Stimulated activated effector memory CD8-positive, alpha-beta T cell treated with anti-CD3 and anti-CD28 coated beads, Interleukin-12 subunit alpha, Interleukin-12 subunit beta, amount 100 ng/mL, for 72 hours (primary cell): ENCODE measurements at regions not wholly inside any gene's neighbourhood (a gene's known extent, or its start where the extent isn't known, plus 50 kb on each side); places are given as distances from the start of the nearest gene placed in this dataset.
"Not testable (repeated sequence)": the region's sequence is repeated elsewhere in the genome, so short reads cannot be mapped to it uniquely, and the experiment has no call there.

Experiments
- ATAC-seq: fragments of 150-1000 bp; cut with Tn5 transposase; 2 replicates; pipeline ENCODE4 v1.10.0; 2021
- DNase-seq, 2 donors: peaks; one replicate each; pipeline ENCODE4 v3.0.0; 2021 to 2022; ENCODE audit warnings: low spot score in 2 of 2
- H3K27ac Mint-ChIP-seq: one replicate; pipeline ENCODE4 v1.8.0; 2022; ENCODE audit warnings: mild to moderate bottlenecking, mixed read lengths
- H3K36me3 Mint-ChIP-seq: one replicate; pipeline ENCODE4 v1.8.0; 2022; ENCODE audit warnings: mild to moderate bottlenecking, mixed read lengths
- H3K4me1 Mint-ChIP-seq: one replicate; pipeline ENCODE4 v1.8.0; 2022; ENCODE audit warnings: mixed read lengths
- H3K4me3 Mint-ChIP-seq: one replicate; pipeline ENCODE4 v1.8.0; 2022; ENCODE audit warnings: mild to moderate bottlenecking, mixed read lengths
- H3K9me3 Mint-ChIP-seq: one replicate; pipeline ENCODE4 v1.8.0; 2022; ENCODE audit warnings: mixed read lengths

- not testable (repeated sequence) for ATAC-seq, H3K36me3 Mint-ChIP-seq, H3K27ac Mint-ChIP-seq, H3K4me3 Mint-ChIP-seq, DNase-seq, H3K9me3 Mint-ChIP-seq
- H3K4me1 Mint-ChIP-seq, result peaks cover 15% of the 10 kb centered on the region
Observed at GRCh38 chr10:45541032-45541431, 131.5 kb downstream of the ZFAND4 start.

GRCh38 chr10:45540589-45540988 is 132.0 kb downstream of the ZFAND4 start:
- H3K4me1 Mint-ChIP-seq, result peaks cover 15% of the 10 kb centered on the region
- not testable (repeated sequence) for H3K9me3 Mint-ChIP-seq

GRCh38 chr10:45539569-45539968 is 133.0 kb downstream of the ZFAND4 start:
- H3K36me3 Mint-ChIP-seq, H3K9me3 Mint-ChIP-seq, DNase-seq, H3K4me3 Mint-ChIP-seq, H3K27ac Mint-ChIP-seq, ATAC-seq: not testable (repeated sequence)
- peaks cover 15% of the 10 kb centered on the region for H3K4me1 Mint-ChIP-seq

More at GRCh38 chr10:45540589-45540988, 132.0 kb downstream of the ZFAND4 start:
- not testable (repeated sequence) for H3K4me3 Mint-ChIP-seq, ATAC-seq, DNase-seq, H3K36me3 Mint-ChIP-seq, H3K27ac Mint-ChIP-seq

GRCh38 chr10:45534572-45534971 is 138.0 kb downstream of the ZFAND4 start:
- peaks cover 4% of the 10 kb centered on the region for H3K9me3 Mint-ChIP-seq
- DNase-seq, result no peak
- peaks cover 21% of the 10 kb centered on the region for H3K4me1 Mint-ChIP-seq
- no peak for ATAC-seq
- H3K4me3 Mint-ChIP-seq, result no peak overlapping the region
- no peak overlapping the region for H3K27ac Mint-ChIP-seq
- peaks cover 24% of the 10 kb centered on the region for H3K36me3 Mint-ChIP-seq

DNA sequence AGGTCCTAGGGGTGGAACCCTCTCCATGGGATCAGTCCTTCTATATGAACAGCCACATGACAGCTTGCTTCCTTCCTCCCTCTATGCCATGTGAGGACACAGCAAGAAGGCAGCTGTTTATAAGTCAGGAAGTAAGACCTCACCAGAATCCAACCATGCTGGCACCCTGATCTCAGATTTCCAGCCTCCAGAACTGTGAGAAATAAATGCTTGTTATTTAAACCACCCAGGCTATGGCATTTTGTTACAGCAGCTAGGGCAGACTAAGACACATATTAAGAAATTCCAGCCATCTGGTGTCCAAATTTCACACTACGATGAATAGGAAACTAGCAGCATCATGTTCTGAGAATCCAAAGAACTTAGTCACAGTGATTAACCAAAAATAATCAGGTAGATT is 140.1 kb downstream of the ZFAND4 start:
- H3K4me1 Mint-ChIP-seq, result peaks cover 12% of the 10 kb centered on the region
- H3K9me3 Mint-ChIP-seq, result peaks cover under 1% of the 10 kb centered on the region
- DNase-seq (no peak), ATAC-seq (no peak)
- peaks cover 25% of the 10 kb centered on the region for H3K36me3 Mint-ChIP-seq
- peak overlapping the region; percentile 7 for H3K27ac Mint-ChIP-seq
- H3K4me3 Mint-ChIP-seq, result no peak overlapping the region

DNA sequence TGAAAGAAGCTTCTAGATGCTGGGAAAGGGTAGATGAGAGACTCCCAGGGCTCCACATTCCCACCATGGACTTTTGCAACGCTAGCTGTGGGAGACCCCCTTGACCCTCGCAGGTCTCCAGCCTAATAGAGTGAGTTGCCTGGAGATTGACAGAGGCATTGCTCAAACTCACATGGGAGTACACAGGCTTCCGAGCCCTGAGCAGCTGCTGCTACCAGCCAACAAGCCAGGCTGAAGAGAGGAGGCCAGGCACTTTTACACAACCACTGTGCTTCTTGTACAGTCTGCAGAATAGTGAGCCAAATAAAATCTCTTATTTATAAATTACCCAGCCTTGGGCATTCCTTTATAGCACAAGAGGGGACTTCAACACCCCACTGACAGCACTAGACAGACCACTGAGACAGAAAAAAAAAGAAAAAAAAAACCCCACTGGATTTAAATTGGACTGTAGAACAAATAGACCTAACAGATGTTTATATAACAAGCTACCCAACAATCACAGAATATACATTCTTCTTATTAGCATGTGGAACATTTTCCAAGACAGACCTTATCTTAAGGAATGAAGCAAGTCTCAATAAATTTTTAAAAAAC is 146.2 kb downstream of the ZFAND4 start:
- DNase-seq, result no peak
- H3K27ac Mint-ChIP-seq, result no peak overlapping the region
- H3K36me3 Mint-ChIP-seq, result peaks cover 12% of the 10 kb centered on the region
- no peak for ATAC-seq
- H3K9me3 Mint-ChIP-seq, result no peaks in the 10 kb centered on the region
- H3K4me3 Mint-ChIP-seq, result no peak overlapping the region
- peaks cover 29% of the 10 kb centered on the region for H3K4me1 Mint-ChIP-seq

DNA sequence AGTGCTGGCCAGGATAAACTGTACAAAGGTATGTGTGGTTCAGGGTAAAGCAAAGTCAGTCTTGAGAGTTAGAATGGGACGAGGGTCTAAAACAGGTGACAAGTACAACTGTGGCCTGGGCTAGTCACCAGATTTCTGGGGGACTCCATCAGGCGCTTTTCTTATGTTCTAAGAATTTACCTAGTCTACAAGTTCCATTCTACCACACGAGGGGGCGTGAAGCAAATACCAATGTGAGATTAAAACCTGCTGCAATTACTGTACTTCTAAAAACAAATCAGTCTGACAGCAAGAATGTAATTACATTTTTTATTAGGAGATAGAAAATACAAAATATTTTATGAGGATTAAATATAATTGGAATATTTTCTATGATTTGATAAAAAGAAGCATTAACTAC is 146.5 kb downstream of the ALOX5 start:
- Mint-ChIP-seq H3K27ac (no peak overlapping the region), H3K9me3 (no peaks in the 10 kb centered on the region), H3K4me1 (peaks cover 11% of the 10 kb centered on the region), H3K36me3 (no peaks in the 10 kb centered on the region), H3K4me3 (no peak overlapping the region)
- no peak for ATAC-seq
- DNase-seq, result no peak

GRCh38 chr10:45518741-45519140 is 144.7 kb downstream of the ALOX5 start:
- Mint-ChIP-seq H3K36me3 (no peaks in the 10 kb centered on the region), H3K27ac (no peak overlapping the region), H3K4me1 (peaks cover 15% of the 10 kb centered on the region), H3K9me3 (no peaks in the 10 kb centered on the region), H3K4me3 (no peak overlapping the region)
- DNase-seq (no peak), ATAC-seq (no peak)

- no peak overlapping the region for H3K27ac Mint-ChIP-seq
- no peak for ATAC-seq
- no peaks in the 10 kb centered on the region for H3K9me3 Mint-ChIP-seq
- no peak overlapping the region for H3K4me3 Mint-ChIP-seq
- peaks cover 15% of the 10 kb centered on the region for H3K4me1 Mint-ChIP-seq
- no peak for DNase-seq
- H3K36me3 Mint-ChIP-seq, result no peaks in the 10 kb centered on the region
Observed at GRCh38 chr10:45515630-45516029, 141.6 kb downstream of the ALOX5 start.

GRCh38 chr10:45514291-45515270 is 140.6 kb downstream of the ALOX5 start:
- Mint-ChIP-seq H3K36me3 (no peaks in the 10 kb centered on the region), H3K27ac (peak overlapping the region; percentile 32), H3K9me3 (no peaks in the 10 kb centered on the region), H3K4me1 (peaks cover 15% of the 10 kb centered on the region), H3K4me3 (no peak overlapping the region)
- ATAC-seq, result no peak
- DNase-seq, result no peak

- Mint-ChIP-seq H3K4me3 (no peak overlapping the region), H3K36me3 (no peaks in the 10 kb centered on the region), H3K9me3 (no peaks in the 10 kb centered on the region), H3K4me1 (peaks cover 13% of the 10 kb centered on the region), H3K27ac (no peak overlapping the region)
- ATAC-seq (no peak), DNase-seq (no peak)
Observed at GRCh38 chr10:45513551-45513950, 139.5 kb downstream of the ALOX5 start.

DNA sequence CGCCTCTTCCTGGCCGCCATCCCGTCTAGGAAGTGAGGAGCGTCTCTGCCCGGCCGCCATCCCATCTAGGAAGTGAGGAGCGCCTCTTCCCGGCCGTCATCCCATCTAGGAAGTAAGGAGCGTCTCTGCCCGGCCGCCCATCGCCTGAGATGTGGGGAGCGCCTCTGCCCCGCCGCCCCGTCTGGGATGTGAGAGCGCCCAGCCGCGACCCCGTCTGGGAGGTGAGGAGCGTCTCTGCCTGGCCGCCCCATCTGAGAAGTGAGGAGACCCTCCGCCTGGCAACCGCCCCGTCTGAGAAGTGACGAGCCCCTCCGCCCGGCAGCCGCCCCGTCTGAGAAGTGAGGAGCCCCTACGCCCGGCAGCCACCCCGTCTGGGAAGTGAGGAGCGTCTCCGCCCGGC is 137.9 kb downstream of the ALOX5 start:
- not testable (repeated sequence) for ATAC-seq, DNase-seq, H3K4me3 Mint-ChIP-seq, H3K27ac Mint-ChIP-seq, H3K36me3 Mint-ChIP-seq, H3K9me3 Mint-ChIP-seq
- peaks cover 16% of the 10 kb centered on the region for H3K4me1 Mint-ChIP-seq

DNA sequence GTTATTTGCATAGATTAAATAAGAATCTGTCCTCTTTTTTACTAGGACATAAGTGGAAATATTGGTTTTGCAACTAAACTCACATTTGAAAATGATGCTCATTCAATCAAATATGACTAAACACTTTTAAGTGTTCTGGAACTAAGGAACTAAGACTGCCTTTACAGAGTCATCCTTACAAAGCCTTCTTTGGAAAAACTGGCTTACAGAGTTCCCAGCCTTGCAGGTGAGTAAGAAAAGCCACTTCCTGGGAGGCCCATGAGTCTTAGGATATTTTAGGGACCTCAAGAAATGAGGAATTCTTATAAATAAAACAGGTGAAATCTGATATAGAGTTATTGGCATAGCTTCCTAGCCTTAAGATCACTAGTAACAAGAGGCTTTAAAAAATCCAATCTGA is 135.5 kb downstream of the ALOX5 start:
- no peak for ATAC-seq
- no peak for DNase-seq
- H3K27ac Mint-ChIP-seq, result no peak overlapping the region
- H3K9me3 Mint-ChIP-seq, result no peaks in the 10 kb centered on the region
- H3K4me3 Mint-ChIP-seq, result no peak overlapping the region
- peaks cover 5% of the 10 kb centered on the region for H3K4me1 Mint-ChIP-seq
- H3K36me3 Mint-ChIP-seq, result no peaks in the 10 kb centered on the region

- no peak for DNase-seq
- H3K27ac Mint-ChIP-seq, result peak overlapping the region; percentile 73
- H3K9me3 Mint-ChIP-seq, result no peaks in the 10 kb centered on the region
- peaks cover 13% of the 10 kb centered on the region for H3K4me1 Mint-ChIP-seq
- no peaks in the 10 kb centered on the region for H3K36me3 Mint-ChIP-seq
- ATAC-seq, result no peak
- H3K4me3 Mint-ChIP-seq, result no peak overlapping the region
Observed at GRCh38 chr10:45505311-45505710, 131.3 kb downstream of the ALOX5 start.

DNA sequence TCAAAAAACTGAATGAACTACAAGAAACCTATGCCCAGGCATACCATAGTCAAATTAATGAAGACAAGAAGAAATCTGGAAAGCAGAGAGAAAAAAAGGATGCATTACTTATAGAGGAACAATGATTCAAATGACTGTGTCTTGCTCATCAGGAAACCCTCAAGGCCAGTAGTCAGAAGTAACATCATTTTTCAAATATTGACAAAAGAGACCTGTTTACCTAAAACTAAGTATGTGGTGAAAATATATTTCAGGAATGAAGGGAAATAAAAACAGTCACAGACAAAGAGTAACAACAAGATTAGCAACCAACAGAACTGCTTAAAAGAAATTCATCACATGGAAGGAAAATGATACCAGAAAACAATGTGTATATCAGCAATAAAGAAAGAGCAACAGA is 128.4 kb downstream of the ALOX5 start:
- H3K4me3 Mint-ChIP-seq, result no peak overlapping the region
- ATAC-seq (no peak), DNase-seq (no peak)
- peaks cover 28% of the 10 kb centered on the region for H3K4me1 Mint-ChIP-seq
- no peak overlapping the region for H3K27ac Mint-ChIP-seq
- H3K36me3 Mint-ChIP-seq, result no peaks in the 10 kb centered on the region
- H3K9me3 Mint-ChIP-seq, result no peaks in the 10 kb centered on the region

GRCh38 chr10:45501791-45502190 is 127.8 kb downstream of the ALOX5 start:
- Mint-ChIP-seq H3K36me3 (no peaks in the 10 kb centered on the region), H3K4me1 (peaks cover 23% of the 10 kb centered on the region), H3K27ac (no peak overlapping the region), H3K9me3 (no peaks in the 10 kb centered on the region), H3K4me3 (no peak overlapping the region)
- ATAC-seq (no peak), DNase-seq (no peak)
